Stimulated activated effector memory CD8-positive, alpha-beta T cell treated with anti-CD3 and anti-CD28 coated beads, Interleukin-12 subunit alpha, Interleukin-12 subunit beta, amount 100 ng/mL, for 72 hours (primary cell): ENCODE measurements at regions not wholly inside any gene's neighbourhood (a gene's known extent, or its start where the extent isn't known, plus 50 kb on each side); places are given as distances from the start of the nearest gene placed in this dataset.
A peak's percentile ranks its signal among the peaks of the same experiment; 100 is the strongest.
"Not testable (repeated sequence)": the region's sequence is repeated elsewhere in the genome, so short reads cannot be mapped to it uniquely, and the experiment has no call there.

Source experiments
- ATAC-seq: fragments of 150-1000 bp; cut with Tn5 transposase; 2 replicates; pipeline ENCODE4 v1.10.0; 2021
- DNase-seq, 2 donors: peaks; one replicate each; pipeline ENCODE4 v3.0.0; 2021 to 2022; ENCODE audit warnings: low spot score in 2 of 2
- H3K27ac Mint-ChIP-seq: one replicate; pipeline ENCODE4 v1.8.0; 2022; ENCODE audit warnings: mild to moderate bottlenecking, mixed read lengths
- H3K36me3 Mint-ChIP-seq: one replicate; pipeline ENCODE4 v1.8.0; 2022; ENCODE audit warnings: mild to moderate bottlenecking, mixed read lengths
- H3K4me1 Mint-ChIP-seq: one replicate; pipeline ENCODE4 v1.8.0; 2022; ENCODE audit warnings: mixed read lengths
- H3K4me3 Mint-ChIP-seq: one replicate; pipeline ENCODE4 v1.8.0; 2022; ENCODE audit warnings: mild to moderate bottlenecking, mixed read lengths
- H3K9me3 Mint-ChIP-seq: one replicate; pipeline ENCODE4 v1.8.0; 2022; ENCODE audit warnings: mixed read lengths

DNA sequence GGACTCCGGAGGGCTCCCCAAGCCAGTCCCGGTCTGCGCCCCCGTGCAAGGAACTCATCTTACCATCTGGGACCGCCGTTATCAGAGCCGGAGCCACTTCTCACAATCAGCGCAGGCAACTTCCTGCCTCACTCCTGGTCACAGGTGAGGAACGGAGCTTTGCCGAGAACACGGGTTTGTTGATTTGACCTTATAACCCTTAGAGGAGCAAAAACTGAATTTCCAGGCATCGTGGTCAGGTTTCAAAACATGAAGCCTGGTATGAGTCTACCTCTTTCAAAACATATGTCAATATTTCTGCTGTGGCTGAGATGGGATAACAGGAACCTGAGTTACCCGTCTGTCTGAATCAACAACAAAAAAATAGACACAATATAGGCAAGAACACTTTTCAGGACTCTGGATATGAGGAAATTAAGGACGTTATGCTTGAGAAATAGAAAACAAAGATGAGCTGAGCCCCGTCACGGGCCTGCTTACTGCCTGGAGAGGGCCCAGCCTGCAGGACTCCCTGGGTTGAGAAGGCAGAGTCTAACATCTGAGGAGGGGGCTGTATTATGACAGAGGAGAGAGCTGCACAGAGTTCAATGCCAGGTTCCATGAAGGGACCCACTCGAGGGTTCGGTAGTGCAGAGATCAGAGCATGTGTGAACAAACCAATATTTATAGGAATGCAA is 148.7 kb downstream of the NDUFA10 start:
- H3K9me3 Mint-ChIP-seq, result no peaks in the 10 kb centered on the region
- H3K36me3 Mint-ChIP-seq, result no peaks in the 10 kb centered on the region
- H3K4me1 Mint-ChIP-seq, result no peaks in the 10 kb centered on the region
- H3K4me3 Mint-ChIP-seq, result no peak overlapping the region
- ATAC-seq (no peak), DNase-seq (no peak)
- H3K27ac Mint-ChIP-seq, result peak overlapping the region; percentile 32

DNA sequence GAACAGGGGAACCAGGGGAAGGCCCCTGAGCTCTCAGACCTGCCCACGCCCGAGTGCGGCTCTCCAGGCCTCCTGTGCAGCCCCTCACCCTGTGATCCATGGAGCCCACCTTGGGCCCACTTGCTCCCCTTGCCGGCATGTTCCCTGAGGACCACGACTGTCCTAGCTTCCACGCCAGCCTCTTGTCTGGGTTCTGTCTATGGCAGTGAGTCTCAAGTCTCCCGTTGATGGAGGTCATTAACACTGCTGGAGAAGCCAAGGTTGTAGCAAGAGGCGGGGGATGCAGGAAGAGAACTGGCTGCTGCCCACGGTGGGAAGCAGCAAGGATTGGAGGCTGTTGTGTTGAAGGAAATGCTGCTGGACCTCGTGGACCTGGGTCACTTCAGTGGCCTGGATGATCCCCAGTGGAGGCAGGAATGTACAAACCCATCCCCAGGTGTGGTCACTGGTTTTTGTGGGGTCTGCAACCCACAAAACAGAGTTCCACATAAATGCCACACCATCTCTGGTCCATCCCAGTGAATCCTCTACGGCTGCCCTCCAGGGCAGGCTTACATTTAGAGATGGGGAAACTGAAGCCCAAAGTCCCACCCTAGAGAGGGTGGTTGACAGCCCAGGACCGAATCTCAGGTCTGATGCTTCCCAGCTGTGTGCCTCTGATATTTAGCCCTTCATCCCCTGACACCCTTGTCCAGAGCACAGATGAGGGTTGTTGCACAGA is 150.3 kb downstream of the NDUFA10 start:
- no peaks in the 10 kb centered on the region for H3K9me3 Mint-ChIP-seq
- H3K36me3 Mint-ChIP-seq, result no peaks in the 10 kb centered on the region
- no peaks in the 10 kb centered on the region for H3K4me1 Mint-ChIP-seq
- ATAC-seq (no peak), DNase-seq (no peak)
- no peak overlapping the region for H3K27ac Mint-ChIP-seq
- H3K4me3 Mint-ChIP-seq, result no peak overlapping the region

DNA sequence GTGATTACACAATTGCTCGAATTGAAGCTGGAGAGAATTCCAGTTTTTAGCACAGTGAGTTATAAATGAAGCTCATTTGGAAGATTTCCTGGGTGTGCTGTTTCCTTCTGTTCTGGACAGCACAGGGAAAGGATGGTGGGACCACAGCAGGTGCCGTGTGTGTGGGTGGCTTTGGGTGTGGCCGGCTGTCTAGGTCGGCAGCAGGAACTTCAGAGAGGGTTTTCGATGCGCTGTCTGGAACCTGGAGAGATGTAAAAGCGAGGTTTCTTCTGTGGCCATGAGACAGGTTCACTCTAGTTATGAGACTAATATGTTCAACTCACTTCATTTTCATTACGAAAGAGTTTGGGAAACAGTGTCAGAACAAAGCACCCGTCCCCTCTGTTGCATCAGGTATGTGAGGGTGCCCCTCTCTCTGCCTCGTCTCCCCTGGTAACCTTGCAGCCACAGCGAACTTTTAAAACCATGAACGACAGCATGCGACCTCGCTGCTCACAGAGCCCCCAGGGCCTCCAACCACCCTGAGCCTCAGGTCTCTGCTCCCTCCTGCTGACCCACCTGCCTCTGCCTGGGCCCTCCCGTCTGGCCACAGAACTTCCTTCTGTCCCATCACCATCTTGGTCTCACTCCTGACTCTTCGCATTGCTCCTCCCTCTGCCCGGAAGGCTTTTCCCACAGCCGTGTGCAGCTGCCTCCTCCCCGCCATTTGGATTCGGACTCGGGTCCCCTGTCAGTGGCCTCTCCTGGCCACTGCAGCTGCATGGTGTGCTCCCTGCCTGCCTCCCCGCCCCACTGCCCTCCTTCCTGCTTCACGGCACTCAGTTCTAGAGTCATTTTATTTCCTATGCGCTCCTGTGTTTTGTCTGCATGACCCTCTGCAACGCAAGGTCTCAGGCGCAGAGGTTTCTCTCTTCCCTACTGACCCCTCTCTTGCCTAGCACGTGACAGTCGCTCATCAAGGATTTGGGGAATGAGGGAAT is 151.2 kb downstream of the NDUFA10 start:
- DNase-seq (no peak), ATAC-seq (no peak)
- Mint-ChIP-seq H3K9me3 (no peaks in the 10 kb centered on the region), H3K27ac (no peak overlapping the region), H3K4me3 (no peak overlapping the region), H3K4me1 (no peaks in the 10 kb centered on the region), H3K36me3 (no peaks in the 10 kb centered on the region)

DNA sequence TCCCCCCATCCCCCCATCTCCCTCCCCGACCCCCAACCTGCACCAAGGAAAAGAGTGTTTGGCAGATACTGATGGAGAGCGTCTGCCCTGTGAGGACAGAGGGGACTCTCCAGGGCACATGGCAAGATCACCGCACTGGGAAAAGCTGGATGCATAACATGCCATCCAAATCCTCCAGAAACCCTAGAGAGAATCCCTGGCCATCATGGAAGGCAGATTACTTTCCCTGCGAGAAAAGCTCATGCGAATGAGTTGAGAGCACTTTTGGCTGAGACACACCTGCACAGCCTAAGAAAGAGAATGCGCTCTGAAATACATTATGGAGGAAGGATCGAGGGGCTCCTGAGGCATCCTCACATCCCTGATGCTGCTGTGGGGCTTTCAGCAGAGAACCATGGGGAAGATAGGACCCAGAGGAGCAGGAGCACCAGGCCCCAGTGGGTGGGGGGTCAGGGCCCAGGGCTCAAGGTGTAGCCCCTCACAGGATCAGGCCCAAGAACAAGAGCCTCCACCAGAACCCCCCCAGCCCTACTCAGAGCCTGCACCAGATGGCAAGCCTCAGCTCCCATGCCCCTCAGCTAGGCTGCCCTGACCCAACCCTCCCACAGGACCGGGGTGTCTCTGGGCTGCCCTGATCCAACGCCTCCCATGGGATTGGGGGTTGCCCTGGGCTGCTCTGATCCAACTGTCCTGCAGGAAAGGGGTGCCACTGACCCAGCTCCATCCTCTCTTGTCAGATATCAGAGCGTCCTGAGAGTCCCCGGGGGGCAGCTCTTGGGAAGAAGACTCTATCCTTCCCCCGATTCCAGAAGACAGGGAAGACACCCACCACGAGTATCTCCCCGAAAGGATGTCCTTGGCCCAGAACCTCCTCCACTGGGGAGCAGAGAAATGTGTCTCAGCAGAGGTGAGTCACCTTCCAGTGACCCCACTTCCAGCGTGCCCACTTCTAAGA is 153.4 kb downstream of the NDUFA10 start:
- no peak overlapping the region for H3K27ac Mint-ChIP-seq
- no peaks in the 10 kb centered on the region for H3K36me3 Mint-ChIP-seq
- ATAC-seq (peak; percentile 31), DNase-seq (no peak)
- H3K9me3 Mint-ChIP-seq, result no peaks in the 10 kb centered on the region
- no peak overlapping the region for H3K4me3 Mint-ChIP-seq
- H3K4me1 Mint-ChIP-seq, result no peaks in the 10 kb centered on the region

GRCh38 chr2:239870863-239871262 is 154.3 kb downstream of the NDUFA10 start:
- Mint-ChIP-seq H3K9me3 (no peaks in the 10 kb centered on the region), H3K4me3 (no peak overlapping the region), H3K4me1 (no peaks in the 10 kb centered on the region), H3K27ac (no peak overlapping the region), H3K36me3 (no peaks in the 10 kb centered on the region)
- ATAC-seq, result no peak
- DNase-seq, result no peak

- H3K4me3 Mint-ChIP-seq, result no peak overlapping the region
- H3K36me3 Mint-ChIP-seq, result no peaks in the 10 kb centered on the region
Measured at GRCh38 chr2:239870276-239870675, 154.9 kb downstream of the NDUFA10 start.

GRCh38 chr2:239869272-239870155 is 155.6 kb downstream of the NDUFA10 start:
- Mint-ChIP-seq H3K4me3 (no peak overlapping the region), H3K9me3 (no peaks in the 10 kb centered on the region), H3K4me1 (no peaks in the 10 kb centered on the region), H3K36me3 (no peaks in the 10 kb centered on the region), H3K27ac (no peak overlapping the region)
- no peak for ATAC-seq
- peak in 1 of 2 donors; percentile 34 for DNase-seq

More at GRCh38 chr2:239870276-239870675, 154.9 kb downstream of the NDUFA10 start:
- ATAC-seq (no peak), DNase-seq (no peak)
- H3K4me1 Mint-ChIP-seq, result no peaks in the 10 kb centered on the region
- H3K27ac Mint-ChIP-seq, result no peak overlapping the region
- H3K9me3 Mint-ChIP-seq, result no peaks in the 10 kb centered on the region

DNA sequence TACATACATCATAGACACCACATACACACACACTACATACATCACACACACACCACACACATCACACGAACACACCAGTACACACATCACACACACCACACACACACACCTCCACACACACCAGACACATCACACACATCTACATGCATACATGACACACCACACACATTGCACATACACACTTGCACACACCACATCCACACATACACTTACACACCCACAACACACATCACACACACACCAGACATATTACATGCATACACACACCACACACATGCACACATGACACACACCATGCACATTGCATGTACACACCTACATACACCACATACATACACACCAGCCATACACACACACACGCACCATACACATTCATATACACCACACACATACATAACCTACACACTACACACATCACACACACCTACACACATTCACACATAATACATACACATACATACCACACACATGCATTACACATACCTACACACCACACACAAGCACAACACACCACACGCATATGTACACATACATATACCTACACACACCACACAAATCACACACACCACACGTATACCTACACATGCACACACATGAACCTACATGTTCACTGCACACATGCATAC is 156.5 kb downstream of the NDUFA10 start:
- Mint-ChIP-seq H3K4me1 (no peaks in the 10 kb centered on the region), H3K9me3 (no peaks in the 10 kb centered on the region), H3K27ac (no peak overlapping the region), H3K4me3 (no peak overlapping the region), H3K36me3 (no peaks in the 10 kb centered on the region)
- peak in 1 of 2 donors; percentile 10 for DNase-seq
- ATAC-seq, result no peak

DNA sequence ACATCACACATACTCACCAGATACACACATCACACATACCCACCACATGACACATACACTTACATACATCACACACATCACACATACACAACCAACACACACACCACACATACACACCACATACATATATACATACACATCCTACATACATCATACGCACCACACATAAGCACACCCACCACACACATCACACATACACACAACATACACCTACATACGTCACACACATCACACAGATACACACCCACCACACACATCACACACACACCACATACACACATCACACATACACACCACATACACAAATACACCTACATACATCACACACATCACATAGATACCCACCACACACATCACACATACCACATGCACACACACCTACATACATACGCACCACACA is 158.4 kb downstream of the NDUFA10 start:
- ATAC-seq (no peak), DNase-seq (peak in 1 of 2 donors; percentile 7)
- H3K27ac Mint-ChIP-seq, result no peak overlapping the region
- H3K4me1 Mint-ChIP-seq, result peaks cover 9% of the 10 kb centered on the region
- no peak overlapping the region for H3K4me3 Mint-ChIP-seq
- no peaks in the 10 kb centered on the region for H3K9me3 Mint-ChIP-seq
- H3K36me3 Mint-ChIP-seq, result no peaks in the 10 kb centered on the region

GRCh38 chr2:239866350-239866749 is 158.8 kb downstream of the NDUFA10 start:
- H3K4me1 Mint-ChIP-seq, result peaks cover 13% of the 10 kb centered on the region
- DNase-seq (no peak), ATAC-seq (no peak)
- no peaks in the 10 kb centered on the region for H3K36me3 Mint-ChIP-seq
- H3K9me3 Mint-ChIP-seq, result no peaks in the 10 kb centered on the region
- no peak overlapping the region for H3K4me3 Mint-ChIP-seq
- H3K27ac Mint-ChIP-seq, result no peak overlapping the region

DNA sequence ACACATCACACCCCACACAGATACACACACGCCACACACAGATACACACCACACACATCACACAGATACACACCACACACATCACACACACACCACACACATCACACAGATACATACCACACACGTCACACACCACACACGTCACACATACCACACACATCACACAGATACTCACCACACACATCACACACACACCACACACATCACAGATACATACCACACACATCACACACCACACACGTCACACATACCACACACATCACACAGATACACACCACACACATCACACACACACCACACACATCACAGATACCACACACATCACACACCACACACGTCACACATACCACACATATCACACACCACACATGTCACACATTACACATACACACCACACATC is 159.3 kb downstream of the NDUFA10 start:
- not testable (repeated sequence) for H3K27ac Mint-ChIP-seq, H3K4me3 Mint-ChIP-seq, ATAC-seq, H3K9me3 Mint-ChIP-seq, H3K36me3 Mint-ChIP-seq
- peaks cover 14% of the 10 kb centered on the region for H3K4me1 Mint-ChIP-seq
- peak in 1 of 2 donors; percentile 17 for DNase-seq

DNA sequence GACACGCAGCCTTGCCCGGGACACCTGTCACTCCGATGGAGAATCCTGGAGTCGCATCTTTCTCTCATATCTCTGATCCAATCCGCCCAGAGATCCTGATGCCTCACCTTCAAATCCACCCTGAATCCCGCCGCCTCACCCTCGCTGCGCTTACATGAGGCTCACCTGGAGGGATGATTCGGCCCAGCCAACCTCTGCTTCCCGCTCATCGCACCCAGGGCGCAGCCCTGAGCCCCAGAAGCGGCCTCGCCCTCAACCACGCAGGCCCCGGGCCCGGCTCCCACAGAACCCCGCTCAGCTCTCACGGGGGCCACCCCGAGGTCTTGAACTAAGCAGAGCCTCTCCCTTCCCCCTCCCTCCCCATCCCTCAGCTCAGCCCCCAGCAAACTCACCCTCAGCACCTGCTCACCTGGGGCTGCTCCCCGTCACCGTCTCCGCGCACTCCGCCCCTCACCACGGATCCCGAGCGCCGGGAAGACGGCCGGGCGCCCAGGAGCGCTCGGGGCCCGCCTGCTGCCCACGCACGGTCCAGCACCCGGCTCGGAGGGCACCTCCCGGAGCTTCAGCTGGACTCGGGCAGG is 160.0 kb downstream of the NDUFA10 start:
- no peaks in the 10 kb centered on the region for H3K36me3 Mint-ChIP-seq
- peaks cover 14% of the 10 kb centered on the region for H3K4me1 Mint-ChIP-seq
- DNase-seq (peak in 1 of 2 donors; percentile 25), ATAC-seq (peak; percentile 8)
- H3K9me3 Mint-ChIP-seq, result no peaks in the 10 kb centered on the region
- H3K4me3 Mint-ChIP-seq, result no peak overlapping the region
- H3K27ac Mint-ChIP-seq, result no peak overlapping the region
